Inflammatory macrophage (primary cell): ENCODE measurements at regions not wholly inside any gene's neighbourhood (a gene's known extent, or its start where the extent isn't known, plus 50 kb on each side); places are given as distances from the start of the nearest gene placed in this dataset.
"Not testable (repeated sequence)": the region's sequence is repeated elsewhere in the genome, so short reads cannot be mapped to it uniquely, and the experiment has no call there.

Source experiments
- DNase-seq, 2 donors: peaks; one replicate each; pipeline ENCODE4 v3.0.0-alpha.2; 2020 to 2022

GRCh38 chr21:35517865-35518264 is 468.8 kb upstream of the RUNX1 start:
- DNase-seq, result no peak

DNA sequence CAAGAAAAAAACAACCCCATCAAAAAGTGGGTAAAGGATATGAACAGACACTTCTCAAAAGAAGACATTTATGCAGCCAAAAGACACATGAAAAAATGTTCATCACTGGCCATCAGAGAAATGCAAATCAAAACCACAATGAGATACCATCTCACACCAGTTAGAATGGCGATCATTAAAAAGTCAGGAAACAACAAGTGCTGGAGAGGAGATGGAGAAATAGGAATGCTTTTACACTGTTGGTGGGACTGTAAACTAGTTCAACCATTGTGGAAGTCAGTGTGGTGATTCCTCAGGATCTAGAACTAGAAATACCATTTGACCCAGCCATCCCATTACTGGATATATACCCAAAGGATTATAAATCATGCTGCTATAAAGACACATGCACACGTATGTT is 467.2 kb upstream of the RUNX1 start:
- not testable (repeated sequence) for DNase-seq

GRCh38 chr21:35512346-35512745 is 463.2 kb upstream of the RUNX1 start:
- DNase-seq, result no peak

- DNase-seq, result no peak
These were observed 462.6 kb upstream of the RUNX1 start for GRCh38 chr21:35511696-35512162.

- DNase-seq, result peak in 1 of 2 donors; percentile 42
These were observed 462.0 kb upstream of the RUNX1 start for GRCh38 chr21:35510957-35511695.

DNA sequence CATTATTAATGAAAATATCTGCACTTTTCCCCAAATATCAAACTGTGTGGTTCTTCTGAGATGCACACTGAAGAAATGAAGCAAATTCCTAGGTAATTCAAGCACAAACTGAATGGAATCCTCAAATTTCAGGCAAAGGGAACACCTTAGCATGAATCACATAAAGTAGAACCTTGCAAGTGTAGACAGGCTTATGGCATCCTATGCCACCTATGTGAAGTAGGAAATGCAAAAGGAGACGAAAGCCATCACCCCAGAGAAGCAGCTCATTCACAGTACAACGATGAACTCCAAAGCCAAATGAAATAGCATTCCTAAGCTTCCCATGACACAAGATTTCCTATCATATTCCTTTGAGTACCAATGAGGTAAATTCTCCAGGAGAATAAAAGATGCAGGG is 461.2 kb upstream of the RUNX1 start:
- no peak for DNase-seq

DNA sequence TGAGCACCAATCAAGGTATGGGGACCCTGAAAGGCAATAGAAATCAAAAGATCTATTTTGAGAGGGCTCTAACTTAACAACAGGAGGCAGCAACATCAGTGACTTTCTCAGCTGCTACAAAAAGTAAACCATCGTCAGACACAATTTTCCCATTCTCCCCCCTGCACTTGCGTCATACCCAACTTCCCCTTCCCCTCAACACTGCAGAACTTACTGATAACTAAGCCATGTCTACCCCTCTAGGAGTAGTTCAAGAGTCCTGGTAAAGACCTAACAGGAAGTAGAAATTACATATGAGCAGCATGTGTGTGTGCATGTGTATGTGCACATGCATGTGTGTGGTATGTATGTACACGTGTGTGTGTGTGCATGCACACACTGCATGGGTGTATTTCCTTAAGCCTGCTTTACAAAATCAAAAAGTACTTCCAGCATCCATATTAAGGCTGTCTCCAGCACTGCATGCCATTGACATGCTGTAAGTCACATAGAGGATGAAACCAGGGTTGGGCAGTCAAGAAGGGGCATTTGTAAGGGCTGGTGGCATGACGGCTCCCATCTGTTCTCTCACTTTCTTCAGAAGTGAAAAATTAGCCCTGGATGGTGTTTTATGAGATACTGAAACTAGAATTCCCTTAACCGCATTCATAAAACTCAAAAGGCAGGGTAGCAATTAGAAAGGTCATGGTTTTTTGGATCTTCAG is 460.1 kb upstream of the RUNX1 start:
- peak; percentile 65 for DNase-seq

DNA sequence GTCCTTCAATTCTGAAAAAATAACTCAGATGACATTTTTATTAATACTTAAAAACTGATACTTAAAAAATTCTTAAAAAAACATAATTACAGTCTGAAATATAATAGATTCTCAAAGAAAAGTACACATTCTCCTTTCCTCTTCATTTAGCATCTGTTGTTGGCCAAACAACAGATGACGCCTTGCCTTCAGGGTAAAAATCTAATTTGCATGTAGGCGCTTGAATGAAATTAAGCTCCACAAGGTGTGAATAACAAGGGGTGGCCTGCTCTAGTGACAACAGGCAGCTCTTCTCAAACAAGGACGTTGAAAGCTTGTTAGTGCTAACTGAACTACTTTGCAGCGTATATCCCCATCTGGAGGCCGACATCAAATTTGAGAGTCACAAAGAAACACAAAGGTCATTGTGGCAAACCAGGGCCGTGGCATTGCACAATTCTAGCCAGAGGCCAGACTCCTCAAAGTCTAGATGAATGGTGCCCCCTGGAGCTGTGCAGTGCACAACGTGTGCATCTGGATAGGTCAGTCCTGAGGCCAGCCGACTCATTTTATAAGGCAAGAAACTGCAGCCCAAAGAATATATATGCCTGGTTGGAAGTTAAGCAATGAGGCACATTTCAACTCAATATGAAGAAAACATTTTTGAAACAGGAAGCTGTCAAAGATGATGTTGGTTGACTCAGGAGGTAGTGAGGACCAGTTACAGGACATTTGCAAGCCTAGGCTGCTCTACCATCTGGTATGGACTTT is 459.2 kb upstream of the RUNX1 start:
- peak; percentile 97 to 99 for DNase-seq

DNA sequence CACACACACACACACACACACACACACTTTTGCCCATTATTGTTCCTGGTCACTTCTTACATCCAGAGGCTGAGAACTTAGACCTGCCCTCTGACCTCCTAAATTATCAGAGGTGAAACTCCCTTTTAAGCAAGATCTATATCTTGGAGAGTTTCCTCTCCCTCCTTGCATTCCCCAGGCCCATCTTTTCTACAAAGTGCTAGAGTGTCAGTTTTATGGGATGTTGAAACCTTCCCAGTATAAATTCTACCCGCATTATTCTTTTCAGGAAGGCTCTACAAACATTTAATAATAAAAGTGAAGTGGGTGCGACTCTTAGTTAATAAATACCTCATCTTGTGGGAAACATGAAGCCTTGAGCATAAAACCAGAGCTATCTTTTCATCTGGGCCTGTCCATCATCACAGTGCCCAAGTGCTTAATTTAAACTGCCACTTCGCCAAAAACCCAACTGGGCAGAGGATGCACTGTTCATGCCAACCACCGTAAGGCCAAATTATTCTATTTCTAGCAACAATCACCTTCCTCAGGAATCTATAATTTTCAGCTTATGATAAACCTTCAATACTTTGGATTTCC is 458.2 kb upstream of the RUNX1 start:
- no peak for DNase-seq

DNA sequence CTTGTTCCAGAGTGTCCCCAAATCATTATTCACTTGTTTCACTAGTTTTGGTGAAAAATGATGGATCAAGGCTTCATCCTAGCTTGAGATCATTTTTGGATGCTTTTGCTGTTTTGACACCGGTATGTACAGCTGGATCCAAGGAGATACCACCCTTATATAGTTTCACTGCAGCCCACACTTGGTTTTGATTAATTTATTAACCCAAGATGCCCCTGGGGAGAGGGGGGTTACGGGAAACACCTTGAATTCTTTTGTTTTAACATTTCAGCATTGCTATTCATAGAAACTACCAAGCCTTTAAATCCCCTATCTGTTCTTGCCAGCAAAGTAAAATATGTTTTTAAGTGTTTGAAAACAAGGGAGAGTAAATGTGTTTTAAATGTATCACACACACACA is 457.7 kb upstream of the RUNX1 start:
- no peak for DNase-seq

DNA sequence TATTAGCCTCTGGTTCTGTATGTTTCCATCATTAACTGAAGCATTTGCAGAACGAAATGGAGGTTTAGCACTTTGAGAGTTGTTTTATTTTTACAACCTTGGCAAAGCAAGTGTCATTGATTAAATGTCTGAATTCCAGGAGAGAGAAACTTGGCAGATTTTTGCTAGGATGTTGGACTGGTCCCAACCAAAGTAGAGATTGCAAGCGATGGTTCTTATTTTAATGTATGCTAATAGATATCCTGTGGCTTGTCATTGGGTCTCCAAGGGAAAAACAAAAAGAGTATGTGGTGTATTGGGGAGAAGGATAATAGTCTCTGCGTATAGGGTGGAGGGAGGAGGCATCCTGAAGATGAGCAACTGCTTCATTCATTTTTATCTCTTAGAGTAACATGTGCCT is 457.2 kb upstream of the RUNX1 start:
- no peak for DNase-seq

- no peak for DNase-seq
These were observed 455.9 kb upstream of the RUNX1 start for GRCh38 chr21:35504951-35505466.

DNA sequence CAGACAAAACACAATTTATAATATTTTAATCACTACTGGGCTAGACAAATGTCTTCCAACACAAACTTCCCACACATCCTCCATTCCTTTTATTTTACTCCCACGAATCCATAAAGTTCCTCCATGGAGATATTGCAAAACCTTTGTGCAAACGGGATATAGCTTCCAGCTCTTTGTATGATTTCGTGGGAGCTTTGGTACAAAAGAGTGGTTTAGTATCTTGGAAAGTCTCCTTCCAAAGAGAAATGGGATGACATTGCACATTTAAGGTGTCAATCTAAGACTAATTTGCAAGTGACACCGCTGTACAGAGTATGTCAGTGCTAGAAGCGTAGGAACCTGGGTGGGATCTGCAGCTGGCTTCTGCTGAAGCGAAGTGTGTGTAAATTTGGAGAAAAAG is 455.2 kb upstream of the RUNX1 start:
- peak in 1 of 2 donors; percentile 16 for DNase-seq

DNA sequence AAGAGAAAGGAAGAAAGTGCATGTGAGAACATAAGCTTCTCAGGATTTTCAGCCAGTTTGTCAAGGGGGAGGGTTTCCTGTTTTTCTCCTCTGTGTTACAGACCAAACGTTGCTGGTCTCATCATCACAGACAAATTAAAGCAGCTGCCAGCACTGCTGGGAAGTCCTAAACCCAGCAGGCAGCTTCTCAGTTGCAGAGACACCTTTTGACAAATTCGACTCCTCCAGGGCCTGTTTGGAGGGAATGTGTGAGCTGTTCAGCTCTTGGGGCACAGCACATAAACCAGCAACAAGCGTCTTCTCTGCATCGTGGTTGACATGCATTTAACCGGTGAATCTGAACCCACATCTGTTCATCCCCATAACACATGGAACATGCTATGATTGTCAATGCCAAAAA is 454.6 kb upstream of the RUNX1 start:
- DNase-seq, result peak; percentile 17 to 40

- DNase-seq, result no peak
These were observed 453.7 kb upstream of the RUNX1 start for GRCh38 chr21:35502821-35503220.

DNA sequence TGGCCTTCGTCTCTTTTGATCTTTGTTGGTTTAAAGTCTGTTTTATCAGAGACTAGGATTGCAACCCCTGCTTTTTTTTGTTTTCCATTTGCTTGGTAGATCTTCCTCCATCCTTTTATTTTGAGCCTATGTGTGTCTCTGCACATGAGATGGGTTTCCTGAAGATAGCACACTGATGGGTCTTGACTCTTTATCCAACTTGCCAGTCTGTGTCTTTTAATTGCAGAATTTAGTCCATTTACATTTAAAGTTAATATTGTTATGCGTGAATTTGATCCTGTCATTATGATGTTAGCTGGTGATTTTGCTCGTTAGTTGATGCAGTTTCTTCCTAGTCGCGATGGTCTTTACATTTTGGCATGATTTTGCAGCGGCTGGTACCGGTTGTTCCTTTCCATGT is 448.4 kb upstream of the RUNX1 start:
- DNase-seq, result not testable (repeated sequence)

DNA sequence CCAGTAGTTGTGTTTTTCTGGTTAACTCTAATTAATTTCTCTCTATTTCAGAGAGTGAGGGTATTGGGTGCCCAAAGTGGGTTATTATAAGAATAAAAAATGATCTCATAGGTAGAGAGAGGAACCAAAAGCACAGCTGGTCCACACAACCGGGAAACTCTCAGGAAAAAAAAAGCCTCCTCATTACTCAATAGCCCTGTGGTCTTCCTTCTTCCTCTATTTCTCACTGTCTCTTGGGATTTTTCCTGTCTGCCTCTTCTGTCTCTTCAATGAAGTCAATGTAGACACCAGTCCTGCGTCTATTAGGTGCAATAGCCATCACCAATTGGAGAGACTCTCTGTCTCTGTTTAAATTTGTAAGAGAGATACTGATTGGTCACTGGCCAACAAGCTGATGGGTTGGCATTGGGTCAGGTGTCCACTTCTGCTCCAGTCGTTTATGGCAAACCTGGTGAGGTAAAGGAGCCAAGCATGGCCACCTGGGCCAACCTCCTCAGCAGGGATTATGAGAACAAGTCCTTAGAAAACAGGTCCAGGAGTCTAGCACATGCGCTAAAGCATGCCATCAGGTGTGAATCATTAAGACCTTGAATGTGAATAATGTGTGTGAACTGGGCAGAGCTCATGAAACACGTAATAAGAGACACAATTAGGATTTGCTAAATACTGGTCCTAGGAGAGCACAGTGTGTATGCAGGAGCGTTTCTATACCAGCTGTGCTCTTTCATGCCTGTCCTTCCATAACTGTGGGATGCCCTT is 443.0 kb upstream of the RUNX1 start:
- peak; percentile 74 to 87 for DNase-seq

DNA sequence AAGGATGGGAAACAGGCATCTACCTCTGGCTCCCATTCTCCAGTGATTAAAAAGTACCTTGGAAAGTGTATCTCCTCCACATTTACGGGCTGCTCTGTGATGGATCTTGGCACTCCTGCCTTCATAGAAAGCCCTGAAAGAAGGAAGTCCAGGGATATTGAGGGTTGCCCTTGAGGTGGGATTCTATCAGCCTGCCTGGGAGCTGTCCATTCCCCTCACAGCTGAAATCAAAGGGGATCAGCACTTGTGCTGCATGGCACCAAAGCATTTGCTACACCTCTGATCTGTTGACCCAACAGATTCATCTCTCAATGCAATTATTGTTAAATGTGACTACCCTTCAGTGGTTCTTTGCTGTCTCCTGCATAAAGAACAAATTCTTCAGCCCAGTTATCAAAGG is 442.0 kb upstream of the RUNX1 start:
- DNase-seq, result no peak

DNA sequence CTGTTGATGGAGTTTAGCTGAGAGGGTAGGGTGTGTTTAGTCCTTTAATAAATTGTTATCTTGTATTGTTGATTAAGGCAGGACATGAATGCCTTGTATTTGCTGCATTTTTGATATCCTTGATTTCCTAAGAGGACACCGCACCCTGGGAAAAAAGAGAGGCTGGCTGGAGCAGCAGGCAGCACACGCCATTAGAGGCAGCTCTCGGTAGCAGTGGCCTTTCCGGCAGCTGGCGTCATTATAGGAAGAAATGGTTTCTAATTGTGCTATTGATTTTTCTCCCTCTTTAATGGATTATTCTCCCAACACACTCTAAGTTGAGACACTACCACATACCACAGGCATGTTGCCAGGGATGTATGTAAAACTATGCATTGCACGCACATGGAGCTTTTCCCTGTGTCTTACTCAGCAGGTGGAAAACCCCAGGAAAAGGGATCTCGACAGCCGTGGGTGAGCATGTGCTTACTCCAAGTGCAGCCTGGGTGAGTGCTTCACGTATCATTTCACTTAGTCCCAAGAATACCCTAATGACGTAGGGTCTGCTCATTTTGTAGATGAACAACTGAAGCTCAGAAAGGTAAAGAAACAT is 440.4 kb upstream of the RUNX1 start:
- DNase-seq, result no peak

GRCh38 chr21:35488946-35489345 is 439.8 kb upstream of the RUNX1 start:
- DNase-seq, result no peak

DNA sequence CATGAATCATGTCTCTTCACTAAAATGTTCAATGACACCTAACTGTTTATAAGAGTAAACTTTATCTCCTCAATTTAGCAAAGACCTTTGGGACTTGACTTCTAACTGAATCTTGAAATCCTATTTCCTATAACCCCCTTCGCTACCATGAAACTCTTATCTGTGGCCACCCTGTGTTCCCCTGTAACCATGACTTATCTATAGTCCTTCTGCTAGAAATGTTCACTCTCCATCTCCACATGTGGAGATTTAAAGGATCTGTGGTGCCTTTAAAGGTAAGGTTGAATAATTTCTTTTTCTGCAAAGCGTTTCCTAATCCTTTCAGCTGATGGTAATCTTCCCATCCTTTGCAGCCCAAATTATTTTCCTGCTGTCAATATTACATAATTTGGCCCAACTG is 436.3 kb upstream of the RUNX1 start:
- DNase-seq, result no peak

DNA sequence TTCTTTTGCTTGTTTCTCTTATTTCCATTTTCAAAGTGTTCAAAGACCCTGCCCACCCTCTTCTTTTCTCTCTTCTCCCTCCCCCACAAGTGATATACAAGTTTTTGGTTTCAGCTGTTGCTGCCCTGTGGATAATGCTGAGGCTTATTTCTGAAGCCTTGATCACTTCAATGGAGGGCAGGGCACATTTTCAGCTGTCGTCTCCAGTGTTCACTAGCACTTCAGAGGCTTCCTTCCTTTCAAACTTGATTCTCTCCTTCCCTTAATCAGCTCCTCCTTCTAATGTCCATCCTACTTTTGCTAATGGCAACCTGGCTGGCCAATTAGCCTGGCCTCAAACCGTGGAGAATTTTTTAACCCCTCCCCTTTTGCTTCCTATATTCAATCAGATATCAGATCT is 435.7 kb upstream of the RUNX1 start:
- DNase-seq, result no peak
